SW480 (cell line): ENCODE measurements at regions not wholly inside any gene's neighbourhood (a gene's known extent, or its start where the extent isn't known, plus 50 kb on each side); places are given as distances from the start of the nearest gene placed in this dataset.

ENCODE experiments used
- DNase-seq: peaks from one replicate; pipeline ENCODE4 v3.0.0-alpha.2; 2016; ENCODE audit warnings: low spot score

- DNase-seq: no peak
These were observed 538.3 kb upstream of the PKN2 start for GRCh38 chr1:88145752-88146151.

- DNase-seq: no peak
These were observed 534.4 kb upstream of the PKN2 start for GRCh38 chr1:88149686-88150085.

GRCh38 chr1:88150330-88150729 is 533.7 kb upstream of the PKN2 start:
- no peak for DNase-seq

- DNase-seq: no peak
These were observed 520.9 kb upstream of the PKN2 start for GRCh38 chr1:88163187-88163586.

- DNase-seq: no peak
These were observed 515.9 kb upstream of the PKN2 start for GRCh38 chr1:88168126-88168525.

DNA sequence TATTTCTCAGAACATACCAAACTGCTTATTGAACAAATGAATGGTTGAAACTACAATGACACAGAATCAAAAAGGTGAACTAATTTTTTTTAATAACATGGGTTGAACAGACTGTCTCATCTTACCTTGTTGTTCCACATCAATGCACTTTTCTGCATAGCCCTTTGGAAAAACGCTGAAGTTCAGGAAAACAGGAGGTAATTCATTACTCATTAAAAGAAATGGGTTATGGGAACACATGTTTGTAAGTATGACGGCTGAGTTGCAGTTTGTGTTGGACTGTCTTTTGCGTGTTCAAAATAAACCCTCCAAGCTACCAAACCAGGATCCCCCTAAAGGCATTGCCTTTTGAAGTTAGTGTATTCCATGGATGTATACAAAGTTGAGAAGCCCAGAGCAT is 514.9 kb upstream of the PKN2 start:
- DNase-seq: no peak

GRCh38 chr1:88169939-88170338 is 514.1 kb upstream of the PKN2 start:
- no peak for DNase-seq

DNA sequence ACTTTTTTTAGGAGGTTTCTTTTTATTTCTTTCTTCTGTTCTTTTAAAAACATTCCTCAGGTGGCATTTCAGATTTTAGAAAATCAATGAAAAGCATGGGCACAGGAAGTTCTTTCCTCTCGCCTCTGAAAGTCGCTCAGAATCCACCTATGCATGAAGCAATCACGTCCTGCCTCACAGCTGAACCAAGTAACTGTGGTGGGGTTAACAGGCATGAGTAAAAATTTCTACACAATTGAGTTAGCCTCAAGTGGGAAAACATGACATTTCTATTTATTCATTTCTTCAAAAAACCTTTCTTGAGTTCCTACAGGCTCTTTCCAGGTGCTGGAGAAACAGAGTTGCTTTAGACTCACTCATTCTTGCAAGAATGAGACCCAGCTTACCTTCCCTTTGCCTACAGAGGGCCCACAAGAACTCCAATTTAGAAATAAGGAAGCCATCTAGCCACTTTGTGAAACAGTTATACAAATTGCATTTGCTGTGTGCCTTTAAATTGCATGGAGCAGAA is 508.9 kb upstream of the PKN2 start:
- no peak for DNase-seq

DNA sequence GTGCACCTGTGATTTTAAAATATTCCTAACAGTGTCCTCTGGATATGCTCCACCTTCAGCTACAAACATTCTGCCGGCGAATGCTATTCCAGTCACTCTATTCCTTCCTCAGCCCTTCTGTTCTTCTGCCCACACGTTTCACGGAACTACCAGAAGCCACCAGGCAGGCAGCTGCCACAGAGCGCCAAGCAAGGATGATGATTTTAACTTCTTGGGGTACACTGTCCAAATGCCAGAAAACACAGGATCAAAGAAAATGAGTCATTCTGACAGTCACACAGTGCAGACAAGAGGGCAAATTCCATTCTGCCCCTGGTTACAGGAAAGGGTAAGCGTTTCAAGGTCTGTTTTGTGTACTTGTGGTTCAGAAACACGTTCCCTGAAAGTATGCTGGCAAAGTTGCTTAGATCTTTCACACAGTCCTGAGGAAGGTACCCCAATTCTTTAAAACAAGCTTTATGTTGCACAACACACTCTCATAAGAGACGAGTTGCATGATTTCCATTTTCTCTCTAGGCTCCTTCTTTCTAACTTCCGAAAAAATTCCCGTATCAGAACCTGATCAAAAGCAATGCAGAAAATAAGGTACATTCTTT is 508.3 kb upstream of the PKN2 start:
- peak; percentile 76 for DNase-seq

DNA sequence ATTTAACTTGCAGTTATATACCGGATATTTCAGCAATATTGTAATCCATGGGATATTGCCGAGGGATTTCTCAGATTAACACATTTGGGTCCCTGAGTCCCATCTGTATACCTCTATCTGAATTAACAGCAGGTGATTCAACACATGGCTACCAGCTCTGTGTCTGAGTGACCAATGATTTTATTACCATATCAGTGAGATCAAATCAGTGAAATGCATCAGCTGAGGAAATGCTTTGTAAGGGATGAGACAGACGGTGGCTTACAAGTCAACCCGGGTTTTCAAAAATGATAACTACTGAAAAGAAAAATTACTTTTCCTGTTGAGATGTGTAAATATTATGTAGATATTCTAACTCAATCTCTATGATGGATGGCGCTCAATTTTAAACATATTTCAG is 504.1 kb upstream of the PKN2 start:
- no peak for DNase-seq

DNA sequence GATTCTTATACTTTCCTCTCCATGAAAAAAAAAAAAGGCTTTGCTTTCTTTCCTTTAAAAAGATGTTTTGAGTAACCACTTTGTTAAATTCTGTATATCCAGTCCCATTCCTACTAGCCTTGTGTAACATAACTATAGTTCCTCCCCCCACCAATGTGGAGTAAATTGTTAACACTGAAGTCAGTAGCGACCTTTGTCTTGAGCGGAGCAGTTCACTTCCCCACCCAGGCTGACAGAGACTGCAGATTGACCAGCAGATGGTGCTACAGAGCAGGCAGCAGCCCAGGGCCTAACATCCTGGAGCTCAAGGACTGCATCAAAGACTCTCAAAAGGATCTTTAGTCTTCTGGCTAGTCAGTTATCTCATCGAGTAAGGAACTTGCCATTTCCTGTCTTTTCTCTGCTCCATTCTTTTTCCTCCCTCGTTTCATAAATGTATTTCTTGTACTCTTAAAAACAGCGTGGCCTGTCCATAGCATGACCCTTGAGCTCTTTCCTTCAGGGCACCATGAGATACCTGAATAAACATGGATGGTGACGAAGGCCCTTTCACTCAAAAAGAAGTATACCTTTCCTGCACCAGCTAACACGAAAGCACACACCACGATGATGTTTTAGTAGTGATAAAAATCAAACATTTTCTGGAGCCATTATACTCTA is 503.5 kb upstream of the PKN2 start:
- DNase-seq: peak; percentile 61

DNA sequence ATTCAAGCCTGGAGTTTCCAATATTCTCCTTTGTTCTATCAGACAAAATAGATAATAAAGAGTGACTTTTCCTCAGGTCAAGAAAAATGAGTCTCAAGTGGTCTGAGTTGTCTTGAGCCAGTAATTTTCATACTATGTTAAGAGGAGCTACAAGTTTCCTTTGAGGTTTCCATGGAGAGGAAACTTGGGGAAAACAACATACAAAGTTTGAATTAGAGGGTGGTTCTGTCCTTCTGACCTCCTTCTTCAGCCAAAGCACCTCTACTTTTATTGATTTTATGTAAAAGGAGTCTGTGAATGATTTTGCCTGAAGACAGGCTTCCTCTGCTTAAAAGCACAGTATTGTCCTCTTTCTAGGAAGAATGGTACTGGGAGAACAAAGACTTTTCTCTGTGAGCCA is 497.2 kb upstream of the PKN2 start:
- DNase-seq: no peak

DNA sequence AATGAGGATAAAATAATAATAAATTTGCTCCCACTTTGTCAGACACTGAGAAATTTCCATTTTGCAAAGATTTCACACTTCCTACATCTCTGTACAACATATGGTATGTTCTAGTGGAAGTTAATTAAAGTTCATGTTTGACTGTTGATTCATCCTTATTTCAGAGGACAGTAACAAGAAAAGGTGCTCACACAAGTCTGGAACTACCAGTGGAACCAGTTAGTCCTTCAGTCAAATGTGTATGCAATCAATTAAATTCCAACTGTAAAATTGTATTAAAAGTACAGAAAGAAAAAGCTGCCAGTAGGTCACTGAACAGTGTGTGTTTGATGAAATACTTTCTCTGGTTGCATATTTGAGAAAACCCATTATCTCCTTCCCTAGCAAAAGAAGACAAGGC is 496.0 kb upstream of the PKN2 start:
- no peak for DNase-seq

DNA sequence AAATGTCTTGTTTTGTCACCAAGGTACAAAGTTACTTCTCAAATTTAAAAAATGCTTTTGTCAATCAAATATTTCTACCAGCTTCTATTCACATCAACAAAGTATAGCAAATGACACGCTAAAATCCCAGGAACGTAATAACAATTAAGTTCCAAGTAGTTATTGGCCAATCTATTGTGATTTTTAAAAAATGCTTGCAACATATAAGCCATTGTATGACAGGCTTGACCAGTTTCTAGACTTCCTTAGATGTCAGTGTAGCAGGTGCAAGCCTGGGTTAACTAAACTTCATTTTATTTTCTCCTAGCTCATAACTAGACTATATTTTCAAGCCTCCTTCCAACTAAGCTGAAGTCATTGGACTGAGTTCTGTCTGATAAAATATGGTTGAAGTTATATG is 494.5 kb upstream of the PKN2 start:
- DNase-seq: no peak

GRCh38 chr1:88191917-88192316 is 492.2 kb upstream of the PKN2 start:
- DNase-seq: no peak

DNA sequence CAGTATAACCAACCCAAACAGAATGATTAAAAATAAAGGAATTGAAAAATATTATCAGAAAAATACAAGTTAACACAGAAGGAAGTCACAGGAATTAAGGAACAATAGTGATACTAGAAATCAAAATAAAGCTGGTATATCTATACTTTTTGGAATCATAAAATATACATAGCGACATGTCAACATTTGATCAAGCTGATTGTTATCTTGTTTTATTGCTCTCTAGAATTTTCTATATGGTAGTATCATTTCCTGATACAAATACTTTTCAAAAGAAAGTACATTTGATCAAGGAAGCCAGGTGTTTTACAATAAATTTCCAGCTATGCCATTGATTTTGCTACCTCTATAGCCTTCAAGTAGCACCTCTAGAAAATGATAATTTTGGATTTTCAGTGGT is 489.5 kb upstream of the PKN2 start:
- DNase-seq: no peak

- no peak for DNase-seq
These were observed 483.5 kb upstream of the PKN2 start for GRCh38 chr1:88200545-88200944.

DNA sequence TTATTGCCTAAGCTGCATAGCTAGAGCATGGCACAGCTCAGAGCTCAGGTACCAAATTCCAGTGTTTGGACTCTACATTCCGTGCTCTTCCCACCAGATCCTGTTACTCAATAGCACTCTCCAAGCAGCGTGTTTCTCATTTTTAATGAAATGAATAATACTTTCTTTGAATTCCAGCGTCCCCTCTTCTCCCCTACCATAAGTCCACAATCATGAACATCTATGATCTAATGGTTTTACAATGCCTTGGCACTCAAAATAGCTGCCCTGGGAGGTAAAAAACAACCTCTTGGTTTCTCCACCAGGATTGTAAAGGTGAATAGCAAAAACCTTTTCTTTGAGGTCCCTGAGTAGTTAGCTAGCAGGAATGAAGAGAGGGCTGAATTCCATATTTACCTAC is 480.0 kb upstream of the PKN2 start:
- no peak for DNase-seq

DNA sequence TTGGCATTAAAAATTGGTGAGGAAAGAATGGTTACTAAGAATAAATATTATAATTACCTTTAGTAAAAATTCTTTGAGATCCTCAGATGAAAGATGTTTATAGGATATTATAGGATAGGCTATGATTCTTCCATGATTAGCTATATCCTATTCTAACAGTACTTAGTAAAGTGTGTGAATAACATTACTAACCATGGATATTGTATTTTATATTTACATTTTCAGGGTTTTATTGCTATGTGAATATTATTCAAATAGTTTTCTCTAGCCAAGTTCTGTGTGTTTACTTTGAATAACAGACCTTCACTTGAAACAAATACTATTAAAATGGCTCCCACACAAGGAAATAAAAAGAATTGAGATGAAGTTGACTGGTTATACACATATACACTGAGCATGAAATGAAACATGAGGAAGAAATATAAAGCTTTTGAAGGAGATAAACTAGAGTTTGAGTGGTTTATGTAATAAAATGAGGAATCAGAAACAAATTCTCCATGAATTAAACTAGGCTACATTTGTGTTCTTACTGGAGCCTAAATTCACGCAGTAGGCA is 479.4 kb upstream of the PKN2 start:
- no peak for DNase-seq

GRCh38 chr1:88208389-88208788 is 475.7 kb upstream of the PKN2 start:
- DNase-seq: no peak

GRCh38 chr1:88210103-88210787 is 473.8 kb upstream of the PKN2 start:
- no peak for DNase-seq

- no peak for DNase-seq
These were observed 467.6 kb upstream of the PKN2 start for GRCh38 chr1:88216441-88216840.

DNA sequence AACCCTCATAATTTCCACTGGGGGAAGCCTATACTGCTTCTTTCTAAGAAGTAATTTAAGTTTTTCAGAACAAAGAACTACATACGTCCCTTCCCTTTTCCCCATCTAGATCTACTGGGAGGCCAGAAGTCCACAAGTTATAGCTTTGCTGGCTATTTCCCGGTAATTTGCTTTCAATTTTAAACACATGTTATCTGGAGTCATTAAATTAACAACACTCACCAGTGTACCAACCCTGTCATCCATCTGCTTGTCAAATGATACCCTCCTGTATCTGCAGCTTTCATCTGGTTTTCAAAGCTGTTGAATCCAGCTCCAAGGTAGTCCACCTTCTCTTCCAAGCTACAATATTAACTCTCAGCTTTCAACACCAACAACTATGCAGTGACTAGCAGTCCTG is 466.7 kb upstream of the PKN2 start:
- no peak for DNase-seq
